ENCODE measurements at regions not wholly inside any gene's neighbourhood (a gene's known extent, or its start where the extent isn't known, plus 50 kb on each side); places are given as distances from the start of the nearest gene placed in this dataset.

DNA sequence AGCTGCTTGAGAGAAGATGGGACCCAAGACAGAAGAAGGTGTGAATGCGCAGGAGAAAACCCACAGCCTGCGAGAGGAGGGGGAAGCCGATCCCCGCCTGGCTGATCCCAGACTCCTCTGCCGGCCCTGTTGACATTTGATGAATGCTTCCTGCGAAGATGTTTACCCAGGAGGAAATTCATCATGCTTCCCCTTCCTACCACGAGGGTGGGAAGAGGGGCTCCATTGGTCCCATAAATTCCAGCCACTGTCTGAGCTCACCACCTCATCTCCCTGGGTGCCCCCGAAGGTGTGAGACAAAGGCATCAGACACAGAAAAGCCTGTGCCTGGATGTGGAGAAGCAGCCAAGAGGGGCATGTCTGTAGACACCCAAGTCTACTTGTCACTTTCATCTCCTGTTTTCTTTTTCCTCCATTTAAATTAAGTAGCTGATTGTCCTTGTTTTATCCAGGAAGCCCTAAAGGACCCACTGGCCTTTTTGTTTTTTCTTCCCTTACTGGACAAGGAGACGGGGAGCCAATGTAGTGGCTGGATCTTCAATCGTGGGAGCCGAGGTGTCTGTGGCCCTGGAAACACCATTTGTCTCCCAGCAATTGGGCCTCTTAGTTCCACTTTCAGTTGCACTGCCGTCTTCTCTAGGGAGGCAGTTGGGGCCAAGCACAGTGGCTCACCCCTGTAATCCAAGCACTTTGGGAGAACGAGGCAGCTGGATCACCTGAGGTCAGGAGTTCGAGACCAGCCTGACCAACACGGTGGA lies 95.3 kb upstream of the HES1 start:
- peaks cover 9% of the 10 kb centered on the region for H3K4me1 ChIP-seq (ENCODE audit: control insufficient read depth, insufficient read depth, low read length)
- no peak overlapping the region for H3K27ac ChIP-seq (ENCODE audit: low read length)
- H3K27me3 ChIP-seq (ENCODE audit: control insufficient read depth, insufficient read depth, low read length), result no peaks in the 10 kb centered on the region
- H3K4me3 ChIP-seq (ENCODE audit: low read length), result no peak overlapping the region
- H3K9me3 ChIP-seq (ENCODE audit: control insufficient read depth, low read depth, low read length), result no peaks in the 10 kb centered on the region
- WGBS (ENCODE audit: insufficient coverage, low lambda C conversion rate), result no CpG with 5 or more reads among the region's 15 CpGs
- no peak for DNase-seq
- no peaks in the 10 kb centered on the region for H3K36me3 ChIP-seq (ENCODE audit: control insufficient read depth, insufficient read depth, low read length)

DNA sequence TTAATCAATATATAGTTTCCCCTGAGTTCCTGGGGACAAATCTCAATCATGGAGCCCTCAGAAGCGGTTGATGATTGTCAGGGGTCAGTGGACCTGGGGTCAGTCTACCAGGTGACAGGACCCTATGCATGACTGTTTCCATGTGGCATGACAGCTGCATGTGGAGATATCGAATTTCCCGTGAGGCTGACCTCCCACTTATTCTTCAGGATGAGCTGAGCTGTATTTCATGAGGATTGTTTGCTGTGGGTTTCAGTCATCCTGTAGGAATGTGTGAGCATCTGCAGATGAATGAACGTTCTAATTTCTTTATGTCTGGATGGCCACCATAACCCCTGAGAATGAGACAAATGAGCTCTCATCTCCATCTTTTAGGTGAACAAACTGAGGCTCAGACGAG lies 93.0 kb upstream of the HES1 start:
- H3K36me3 ChIP-seq (ENCODE audit: control insufficient read depth, insufficient read depth, low read length), result no peaks in the 10 kb centered on the region
- H3K4me1 ChIP-seq (ENCODE audit: control insufficient read depth, insufficient read depth, low read length), result no peaks in the 10 kb centered on the region
- no CpG with 5 or more reads among the region's 5 CpGs for WGBS (ENCODE audit: insufficient coverage, low lambda C conversion rate)
- H3K27ac ChIP-seq (ENCODE audit: low read length), result no peak overlapping the region
- no peak overlapping the region for H3K4me3 ChIP-seq (ENCODE audit: low read length)
- no peaks in the 10 kb centered on the region for H3K9me3 ChIP-seq (ENCODE audit: control insufficient read depth, low read depth, low read length)
- H3K27me3 ChIP-seq (ENCODE audit: control insufficient read depth, insufficient read depth, low read length), result no peaks in the 10 kb centered on the region
- DNase-seq, result no peak

DNA sequence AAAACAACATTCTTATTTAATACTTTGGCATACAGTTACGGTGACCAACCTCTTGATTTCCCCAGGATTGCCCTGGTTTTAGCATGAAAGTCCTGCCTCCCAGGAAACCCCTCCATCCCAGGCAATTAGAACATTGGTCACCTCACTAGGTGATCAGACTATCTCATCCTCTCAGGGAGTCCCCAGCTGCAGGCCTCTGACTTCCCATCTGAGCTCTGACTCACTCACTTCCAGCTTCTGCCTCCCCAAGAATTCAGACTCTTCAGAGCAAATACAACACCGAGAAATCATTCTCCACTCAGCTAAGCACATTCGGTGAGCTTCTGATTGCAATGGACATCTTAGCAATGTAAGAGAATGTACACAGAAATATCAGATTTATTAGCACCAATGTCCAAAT lies 92.4 kb upstream of the HES1 start:
- no peaks in the 10 kb centered on the region for H3K27me3 ChIP-seq (ENCODE audit: control insufficient read depth, insufficient read depth, low read length)
- H3K4me1 ChIP-seq (ENCODE audit: control insufficient read depth, insufficient read depth, low read length), result no peaks in the 10 kb centered on the region
- no CpG with 5 or more reads among the region's 3 CpGs for WGBS (ENCODE audit: insufficient coverage, low lambda C conversion rate)
- DNase-seq, result no peak
- no peaks in the 10 kb centered on the region for H3K36me3 ChIP-seq (ENCODE audit: control insufficient read depth, insufficient read depth, low read length)
- no peak overlapping the region for H3K27ac ChIP-seq (ENCODE audit: low read length)
- no peak overlapping the region for H3K4me3 ChIP-seq (ENCODE audit: low read length)
- no peaks in the 10 kb centered on the region for H3K9me3 ChIP-seq (ENCODE audit: control insufficient read depth, low read depth, low read length)

DNA sequence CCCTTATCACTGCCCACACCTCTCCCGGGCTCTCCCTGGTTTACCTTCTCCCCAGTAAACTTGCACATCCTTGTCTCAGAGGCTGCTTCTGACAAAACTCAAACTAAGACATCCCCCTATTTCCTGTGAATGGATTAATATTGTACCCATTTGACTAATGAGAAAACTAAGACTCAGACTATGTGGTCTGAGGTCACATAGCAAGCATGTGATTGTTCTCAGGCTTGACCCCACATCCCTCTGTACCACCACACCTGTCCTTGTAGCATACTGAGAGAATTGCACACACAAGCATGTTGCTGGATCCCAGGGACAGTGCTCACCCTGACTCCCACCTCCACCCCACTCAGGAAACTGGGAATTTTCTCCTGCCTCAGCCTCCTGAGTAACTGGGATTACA lies 90.7 kb upstream of the HES1 start:
- DNase-seq, result no peak
- Histone ChIP-seq H3K36me3 (ENCODE audit: control insufficient read depth, insufficient read depth, low read length) (no peaks in the 10 kb centered on the region), H3K9me3 (ENCODE audit: control insufficient read depth, low read depth, low read length) (no peaks in the 10 kb centered on the region), H3K27me3 (ENCODE audit: control insufficient read depth, insufficient read depth, low read length) (no peaks in the 10 kb centered on the region), H3K4me3 (ENCODE audit: low read length) (no peak overlapping the region), H3K27ac (ENCODE audit: low read length) (no peak overlapping the region), H3K4me1 (ENCODE audit: control insufficient read depth, insufficient read depth, low read length) (no peaks in the 10 kb centered on the region)
- no CpG with 5 or more reads among the region's 1 CpG for WGBS (ENCODE audit: insufficient coverage, low lambda C conversion rate)

DNA sequence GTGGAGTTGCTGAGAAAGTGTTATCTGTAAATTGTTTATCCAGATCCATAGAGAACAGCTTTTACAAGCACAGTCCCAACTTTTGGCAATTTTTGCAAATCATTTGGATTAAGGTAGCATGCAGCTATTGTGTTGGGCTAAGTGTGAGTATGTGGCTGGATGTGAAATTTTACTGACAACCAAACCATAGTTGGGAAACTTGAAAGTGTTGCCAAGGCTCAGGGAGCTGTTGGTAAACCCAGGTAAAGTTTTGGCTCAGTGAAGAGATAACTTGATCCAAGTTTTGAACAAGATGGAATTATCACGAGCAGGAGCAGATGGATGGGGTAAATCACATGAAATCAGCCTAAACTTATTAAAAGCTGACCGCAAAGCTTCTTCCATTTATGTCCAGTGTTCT lies 90.0 kb upstream of the HES1 start:
- Histone ChIP-seq H3K4me3 (ENCODE audit: low read length) (no peak overlapping the region), H3K27me3 (ENCODE audit: control insufficient read depth, insufficient read depth, low read length) (no peaks in the 10 kb centered on the region), H3K36me3 (ENCODE audit: control insufficient read depth, insufficient read depth, low read length) (no peaks in the 10 kb centered on the region), H3K9me3 (ENCODE audit: control insufficient read depth, low read depth, low read length) (peaks cover 4% of the 10 kb centered on the region), H3K4me1 (ENCODE audit: control insufficient read depth, insufficient read depth, low read length) (no peaks in the 10 kb centered on the region), H3K27ac (ENCODE audit: low read length) (no peak overlapping the region)
- 83% methylated on average over 1 of the region's 2 CpGs for WGBS (ENCODE audit: insufficient coverage, low lambda C conversion rate)
- no peak for DNase-seq

DNA sequence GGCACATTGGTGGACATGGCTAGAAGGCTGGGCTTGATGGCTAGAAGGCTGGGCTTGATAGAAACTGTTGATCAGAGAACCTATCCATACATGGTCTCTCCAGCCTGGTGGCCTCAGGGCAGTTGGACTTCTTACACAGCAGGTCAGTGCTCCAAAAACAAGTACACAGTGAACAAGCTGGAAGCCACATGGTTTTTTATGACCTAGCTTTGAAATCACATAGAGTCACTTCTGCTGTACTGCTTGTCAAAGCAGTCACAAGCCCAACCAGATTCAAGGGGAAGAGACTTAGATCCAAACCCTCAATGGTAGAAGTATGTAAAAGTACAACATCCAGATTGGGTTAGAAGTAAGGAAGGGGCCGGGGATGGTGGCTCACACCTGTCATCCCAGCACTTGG lies 89.4 kb upstream of the HES1 start:
- WGBS (ENCODE audit: insufficient coverage, low lambda C conversion rate), result no CpG with 5 or more reads among the region's 1 CpG
- Histone ChIP-seq H3K36me3 (ENCODE audit: control insufficient read depth, insufficient read depth, low read length) (no peaks in the 10 kb centered on the region), H3K9me3 (ENCODE audit: control insufficient read depth, low read depth, low read length) (peaks cover 10% of the 10 kb centered on the region), H3K4me3 (ENCODE audit: low read length) (no peak overlapping the region), H3K4me1 (ENCODE audit: control insufficient read depth, insufficient read depth, low read length) (no peaks in the 10 kb centered on the region), H3K27me3 (ENCODE audit: control insufficient read depth, insufficient read depth, low read length) (no peaks in the 10 kb centered on the region), H3K27ac (ENCODE audit: low read length) (no peak overlapping the region)
- no peak for DNase-seq

DNA sequence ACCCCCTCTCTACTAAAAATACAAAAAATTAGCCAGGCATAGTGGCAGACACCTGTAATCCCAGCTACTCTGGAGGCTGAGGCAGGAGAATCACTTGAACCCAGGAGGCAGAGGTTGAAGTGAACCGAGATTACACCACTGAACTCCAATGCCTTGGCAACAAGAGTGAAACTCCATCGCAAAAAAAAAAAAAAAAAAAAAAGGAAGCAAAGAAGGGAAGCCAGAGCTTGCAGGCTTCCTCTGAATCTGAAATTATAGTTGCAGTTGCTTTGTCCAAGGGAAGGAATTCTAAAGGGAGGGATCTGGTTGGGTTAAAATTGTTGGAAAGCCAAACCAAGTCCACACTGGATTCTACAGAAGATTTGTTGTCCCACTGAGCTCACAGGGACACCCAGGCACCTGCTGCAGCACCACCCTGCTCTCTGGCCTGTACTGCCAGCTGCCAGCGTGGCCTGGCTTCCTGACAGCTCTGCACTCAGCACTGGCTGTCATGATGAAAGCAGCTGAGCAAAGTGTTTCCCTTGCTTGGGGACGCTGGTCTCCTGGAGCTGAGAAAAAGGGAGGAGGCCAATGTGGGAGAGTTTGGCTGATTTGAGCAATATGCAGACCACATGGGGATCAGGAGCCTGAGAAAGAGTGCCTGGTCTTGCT lies 88.8 kb upstream of the HES1 start:
- no peak overlapping the region for H3K27ac ChIP-seq (ENCODE audit: low read length)
- H3K4me1 ChIP-seq (ENCODE audit: control insufficient read depth, insufficient read depth, low read length), result no peaks in the 10 kb centered on the region
- peak; percentile 29 to 68 for DNase-seq
- H3K36me3 ChIP-seq (ENCODE audit: control insufficient read depth, insufficient read depth, low read length), result no peaks in the 10 kb centered on the region
- peaks cover 15% of the 10 kb centered on the region for H3K9me3 ChIP-seq (ENCODE audit: control insufficient read depth, low read depth, low read length)
- H3K4me3 ChIP-seq (ENCODE audit: low read length), result no peak overlapping the region
- WGBS (ENCODE audit: insufficient coverage, low lambda C conversion rate), result no CpG with 5 or more reads among the region's 4 CpGs
- H3K27me3 ChIP-seq (ENCODE audit: control insufficient read depth, insufficient read depth, low read length), result no peaks in the 10 kb centered on the region

DNA sequence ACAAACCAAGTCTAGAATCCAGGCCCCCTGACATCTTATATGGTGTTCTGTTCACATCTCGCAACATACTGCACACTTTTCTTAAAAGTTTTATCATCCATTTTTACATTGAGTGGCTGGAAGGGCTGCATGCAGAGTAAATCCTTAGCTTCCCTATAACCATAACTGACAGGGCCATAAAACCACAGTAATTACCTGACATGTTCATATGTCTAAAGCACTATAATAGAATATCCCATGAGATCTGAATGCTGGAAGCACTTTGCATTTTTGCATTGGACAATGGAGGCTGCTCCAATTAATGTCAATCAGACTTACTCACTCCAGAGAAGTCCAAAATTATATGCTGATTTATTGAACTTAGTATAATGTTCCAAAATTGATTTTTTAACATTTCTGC lies 86.6 kb upstream of the HES1 start:
- 100% methylated on average over 1 of the region's 1 CpG for WGBS (ENCODE audit: insufficient coverage, low lambda C conversion rate)
- Histone ChIP-seq H3K9me3 (ENCODE audit: control insufficient read depth, low read depth, low read length) (peaks cover 15% of the 10 kb centered on the region), H3K36me3 (ENCODE audit: control insufficient read depth, insufficient read depth, low read length) (no peaks in the 10 kb centered on the region), H3K4me1 (ENCODE audit: control insufficient read depth, insufficient read depth, low read length) (no peaks in the 10 kb centered on the region), H3K27ac (ENCODE audit: low read length) (no peak overlapping the region), H3K4me3 (ENCODE audit: low read length) (no peak overlapping the region), H3K27me3 (ENCODE audit: control insufficient read depth, insufficient read depth, low read length) (no peaks in the 10 kb centered on the region)
- DNase-seq, result no peak

DNA sequence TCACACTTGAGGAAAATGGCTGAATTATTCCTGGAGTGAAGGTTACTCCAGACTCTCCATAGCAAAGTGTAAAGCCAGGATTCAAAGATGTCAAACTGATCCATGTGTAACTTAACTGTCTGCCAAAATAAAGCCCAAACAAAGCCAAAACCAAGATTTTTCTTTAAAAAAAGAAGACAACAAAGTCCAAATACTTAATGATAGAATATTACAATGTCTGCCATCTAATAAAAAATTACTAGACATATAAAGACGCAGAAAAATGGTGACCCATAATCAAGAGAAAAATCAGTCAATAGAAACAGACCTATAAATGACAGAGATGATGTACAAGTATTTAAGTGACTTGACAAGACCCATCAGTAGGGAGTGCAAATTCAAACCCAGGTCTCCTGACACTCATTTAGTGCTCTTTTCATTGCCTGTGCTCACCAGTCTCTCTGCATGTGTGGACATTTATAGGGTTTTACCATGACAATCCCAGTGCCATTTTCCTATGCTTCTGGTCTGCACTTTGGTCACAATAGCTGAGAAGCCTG lies 85.1 kb upstream of the HES1 start:
- Histone ChIP-seq H3K27me3 (ENCODE audit: control insufficient read depth, insufficient read depth, low read length) (no peaks in the 10 kb centered on the region), H3K27ac (ENCODE audit: low read length) (no peak overlapping the region), H3K4me1 (ENCODE audit: control insufficient read depth, insufficient read depth, low read length) (no peaks in the 10 kb centered on the region), H3K36me3 (ENCODE audit: control insufficient read depth, insufficient read depth, low read length) (no peaks in the 10 kb centered on the region), H3K4me3 (ENCODE audit: low read length) (no peak overlapping the region), H3K9me3 (ENCODE audit: control insufficient read depth, low read depth, low read length) (peaks cover 15% of the 10 kb centered on the region)
- WGBS (ENCODE audit: insufficient coverage, low lambda C conversion rate), result 100% methylated on average over 1 of the region's 1 CpG
- no peak for DNase-seq

DNA sequence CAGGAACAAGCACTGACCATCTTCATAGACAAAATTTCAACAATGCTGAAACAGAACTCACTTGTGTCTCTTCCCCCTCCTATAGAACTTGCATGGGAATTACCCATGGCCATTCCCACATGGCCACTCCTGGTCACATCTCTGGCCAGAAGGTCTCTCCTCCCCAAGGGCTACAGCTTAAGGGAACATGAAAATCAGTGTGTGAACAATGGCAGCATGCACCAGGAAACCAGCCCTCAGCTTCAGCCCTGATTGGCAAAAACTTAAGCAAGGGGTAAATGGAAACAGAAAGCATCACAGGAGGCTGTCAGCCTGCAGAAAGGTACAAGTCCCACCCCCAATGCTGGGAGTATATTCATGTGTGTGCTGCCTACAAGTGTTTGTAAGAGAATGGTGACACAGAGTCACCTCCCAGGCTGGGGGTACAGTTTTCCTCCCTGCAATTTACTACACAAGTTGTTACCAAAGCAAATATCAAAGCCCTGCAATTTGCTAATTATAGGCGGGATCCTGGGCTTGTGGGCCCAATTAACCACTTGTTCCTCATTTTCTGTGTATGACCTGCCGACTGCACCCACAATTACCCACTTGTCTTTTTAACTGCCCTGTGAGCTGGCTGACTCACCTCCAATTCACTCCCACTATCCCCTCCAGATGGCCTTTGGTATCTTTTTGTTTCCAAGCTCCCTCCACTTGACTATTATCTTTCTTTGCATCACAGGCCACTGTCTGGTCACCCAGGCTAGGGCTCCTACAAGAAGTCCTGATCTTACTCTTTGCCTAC lies 84.4 kb upstream of the HES1 start:
- H3K27ac ChIP-seq (ENCODE audit: low read length), result no peak overlapping the region
- H3K4me3 ChIP-seq (ENCODE audit: low read length), result no peak overlapping the region
- no peak for DNase-seq
- H3K4me1 ChIP-seq (ENCODE audit: control insufficient read depth, insufficient read depth, low read length), result no peaks in the 10 kb centered on the region
- H3K9me3 ChIP-seq (ENCODE audit: control insufficient read depth, low read depth, low read length), result peaks cover 15% of the 10 kb centered on the region
- H3K36me3 ChIP-seq (ENCODE audit: control insufficient read depth, insufficient read depth, low read length), result no peaks in the 10 kb centered on the region
- no peaks in the 10 kb centered on the region for H3K27me3 ChIP-seq (ENCODE audit: control insufficient read depth, insufficient read depth, low read length)
- 80% methylated on average over 1 of the region's 2 CpGs for WGBS (ENCODE audit: insufficient coverage, low lambda C conversion rate)

All from large intestine (tissue), 3 donors.